SK-N-SH (cell line): ENCODE measurements at regions not wholly inside any gene's neighbourhood (a gene's known extent, or its start where the extent isn't known, plus 50 kb on each side); places are given as distances from the start of the nearest gene placed in this dataset.

ENCODE experiments used
- CTCF ChIA-PET: fragments of 300-600, 350-600 bp; formaldehyde crosslinking; extraction: SDS; loops from one replicate; lab custom pipeline; 2021; lab: Yijun Ruan, JAX
- POLR2A ChIA-PET: fragments of 350-600 bp; sonication (Branson Sonifier 250); formaldehyde crosslinking; extraction: SDS; loops from one replicate; lab custom pipeline; 2020; ENCODE audit warnings: antibody characterized with exemption, inconsistent platforms; lab: Yijun Ruan, JAX
- DNase-seq: peaks from one replicate; pipeline ENCODE4 v3.0.0; 2012
- H2AFZ ChIP-seq: fragments of 200-600 bp; sonication (generic); 2 replicates; pipeline ENCODE4 v1.8.1; 2016; ENCODE audit warnings: antibody characterized with exemption, mild to moderate bottlenecking, low read depth
- H3F3A ChIP-seq: fragments of 200-600 bp; sonication (generic); replicated peaks from 2 replicates; pipeline ENCODE3; 2016; ENCODE audit warnings: antibody characterized with exemption, mild to moderate bottlenecking; ENCODE audit not compliant: insufficient read depth
- H3K27ac ChIP-seq, 2 experiments: fragments of 200-500 bp in 1 of 2; fragments of 200-600 bp in 1 of 2; sonication (Bioruptor generic) in 1 of 2; sonication (generic), shearing (Covaris generic) in 1 of 2; 2 replicates each; pipeline versions ENCODE4 v1.5.1 to v1.6.1; 2014 to 2016; ENCODE audit warnings: low read depth in 2 of 2, inconsistent platforms in 1 of 2, low read length in 1 of 2, mild to moderate bottlenecking in 1 of 2, mixed read lengths in 1 of 2
- H3K27me3 ChIP-seq: fragments of 200-600 bp; sonication (generic), shearing (Covaris generic); 2 replicates; pipeline ENCODE4 v1.6.1; 2016; ENCODE audit warnings: mixed run types; ENCODE audit not compliant: insufficient read depth
- H3K36me3 ChIP-seq, 2 experiments: fragments of 200-500 bp in 1 of 2; fragments of 200-600 bp in 1 of 2; sonication (Bioruptor generic) in 1 of 2; sonication (generic) in 1 of 2; replicated peaks in 1 of 2; 2 replicates each; pipeline versions ENCODE3 to v1.5.1; 2014 to 2016; ENCODE audit warnings: low read length in 1 of 2, mild to moderate bottlenecking in 1 of 2; ENCODE audit not compliant: insufficient read depth in 2 of 2, control insufficient read depth in 1 of 2
- H3K4me1 ChIP-seq, 2 experiments: fragments of 200-500 bp in 1 of 2; fragments of 200-600 bp in 1 of 2; sonication (Bioruptor generic) in 1 of 2; sonication (generic), shearing (Covaris generic) in 1 of 2; 2 replicates each; pipeline versions ENCODE4 v1.5.1 to v1.6.1; 2014 to 2016; ENCODE audit warnings: low read depth in 1 of 2, low read length in 1 of 2, mixed run types in 1 of 2; ENCODE audit not compliant: insufficient read depth in 2 of 2, control insufficient read depth in 1 of 2
- H3K4me2 ChIP-seq: fragments of 200-600 bp; sonication (generic), shearing (Covaris generic); 2 replicates; pipeline ENCODE4 v1.6.1; 2017; ENCODE audit warnings: mixed run types
- H3K4me3 ChIP-seq, 2 experiments: fragments of 200-500 bp in 1 of 2; fragments of 200-600 bp in 1 of 2; sonication (Bioruptor generic) in 1 of 2; sonication (generic), shearing (Covaris generic) in 1 of 2; 2 replicates each; pipeline versions ENCODE4 v1.5.1 to v1.8.1; 2014 to 2016; ENCODE audit warnings: low read depth in 2 of 2, inconsistent platforms in 1 of 2, low read length in 1 of 2, mild to moderate bottlenecking in 1 of 2, mixed read lengths in 1 of 2, moderate library complexity in 1 of 2
- H3K79me2 ChIP-seq: fragments of 200-600 bp; sonication (generic); 2 replicates; pipeline ENCODE4 v1.8.1; 2017; ENCODE audit warnings: mild to moderate bottlenecking; ENCODE audit not compliant: insufficient read depth
- H3K9ac ChIP-seq: fragments of 200-600 bp; sonication (generic); 2 replicates; pipeline ENCODE4 v1.6.1; 2017; ENCODE audit warnings: mixed run types
- H3K9me2 ChIP-seq: fragments of 200-600 bp; sonication (generic); 2 replicates; pipeline ENCODE4 v1.6.1; 2017; ENCODE audit warnings: mixed run types
- H3K9me3 ChIP-seq: fragments of 200-600 bp; sonication (generic); 2 replicates; pipeline ENCODE4 v1.6.1; 2017; ENCODE audit warnings: mixed run types, mild to moderate bottlenecking, moderate library complexity
- H4K20me1 ChIP-seq: fragments of 200-600 bp; sonication (generic); 2 replicates; pipeline ENCODE4 v1.6.1; 2017; ENCODE audit warnings: mild to moderate bottlenecking, mixed run types; ENCODE audit not compliant: insufficient read depth
- EZH2phosphoT487 ChIP-seq: fragments of 200-600 bp; sonication (generic); IDR thresholded peaks from 2 replicates; pipeline ENCODE4 v1.6.1; 2017; ENCODE audit warnings: low read depth, mixed run types, mild to moderate bottlenecking, antibody characterized with exemption, moderate library complexity, borderline replicate concordance
- FOSL2 ChIP-seq: IDR thresholded peaks from 2 replicates; pipeline ENCODE4 v1.4.0; 2012; ENCODE audit warnings: low read depth, mild to moderate bottlenecking, moderate library complexity, borderline replicate concordance
- FOXM1 ChIP-seq: IDR thresholded peaks from 2 replicates; pipeline ENCODE4 v1.4.0; 2012; ENCODE audit warnings: low read depth, mild to moderate bottlenecking
- NRF1 ChIP-seq: IDR thresholded peaks from 2 replicates; pipeline ENCODE4 v1.6.1; 2012; ENCODE audit warnings: low read depth, mild to moderate bottlenecking, low read length
- PBX3 ChIP-seq: IDR thresholded peaks from 2 replicates; pipeline ENCODE4; 2012
- POLR2AphosphoS5 ChIP-seq: IDR thresholded peaks from 2 replicates; pipeline ENCODE4 v1.6.1; 2012; ENCODE audit warnings: low read depth, low read length
- RAD21 ChIP-seq: IDR thresholded peaks from 2 replicates; pipeline ENCODE4 v1.6.1; 2012; ENCODE audit warnings: mild to moderate bottlenecking, low read length
- RFX5 ChIP-seq: IDR thresholded peaks from 2 replicates; pipeline ENCODE4 v1.6.1; 2012; ENCODE audit warnings: mild to moderate bottlenecking, improper control_type of control experiment, low read length
- RXRA ChIP-seq: IDR thresholded peaks from 2 replicates; pipeline ENCODE4 v1.4.0; 2012; ENCODE audit warnings: low read depth, mild to moderate bottlenecking, borderline replicate concordance
- SMC3 ChIP-seq: IDR thresholded peaks from 2 replicates; pipeline ENCODE4 v1.6.1; 2012; ENCODE audit warnings: low read depth, low read length, improper control_type of control experiment
- TAF1 ChIP-seq: IDR thresholded peaks from 2 replicates; pipeline ENCODE4 v1.6.1; 2012; ENCODE audit warnings: low read depth, mild to moderate bottlenecking, low read length, moderate library complexity, borderline replicate concordance
- TCF12 ChIP-seq: IDR thresholded peaks from 2 replicates; pipeline ENCODE4 v1.4.0; 2012
- YY1 ChIP-seq: IDR thresholded peaks from 2 replicates; pipeline ENCODE4 v1.4.0; 2012; ENCODE audit warnings: low read depth, mild to moderate bottlenecking
- WGBS: methylation state at CpG from one replicate; pipeline ENCODE4 v1.1.6; 2017; ENCODE audit warnings: low lambda C conversion rate; 5-methylcytosine and 5-hydroxymethylcytosine counted together
- TF ChIP-seq, protein P1 (sequence below): IDR thresholded peaks from 2 replicates; pipeline ENCODE4 v1.4.0; 2012; ENCODE audit warnings: low read depth

DNA sequence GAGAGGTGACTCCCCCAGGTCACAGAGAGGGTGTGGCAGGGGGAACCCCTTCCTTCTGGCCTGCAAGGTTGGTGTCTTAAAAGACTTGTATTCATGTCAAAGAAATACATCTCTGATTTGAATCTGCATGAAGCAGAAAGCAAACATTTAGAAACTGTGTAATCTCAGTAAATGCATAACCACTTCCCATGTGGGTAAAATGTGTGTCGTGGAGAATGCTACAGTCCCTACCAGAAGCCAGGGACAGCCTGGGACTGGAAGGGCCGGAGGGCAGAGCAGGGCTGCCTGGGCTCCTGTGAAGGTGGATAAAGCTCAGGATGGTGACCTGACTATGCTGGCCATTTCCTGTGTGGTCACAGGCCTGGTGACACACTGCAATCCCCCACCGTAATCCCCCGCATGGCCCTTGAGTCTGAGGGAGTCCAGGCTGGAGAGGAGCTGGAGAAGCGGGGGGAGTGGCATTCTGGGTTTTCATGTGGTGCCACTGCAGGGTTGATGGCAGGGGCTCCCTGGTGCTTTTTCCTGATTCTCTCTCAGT is 102.2 kb downstream of the LRRC30 start:
- CTCF ChIA-PET: no interaction called here
- Histone ChIP-seq H3K4me2 (no peak overlapping the region), H2AFZ (no peak overlapping the region), H3K27me3 (no peaks in the 10 kb centered on the region), H3K4me1 (no peaks in the 10 kb centered on the region; a peak in 1 of 4 replicates), H3K9me3 (no peaks in the 10 kb centered on the region), H3K36me3 (no peaks in the 10 kb centered on the region), H4K20me1 (no peaks in the 10 kb centered on the region), H3K27ac (no peak overlapping the region), H3F3A (no peaks in the 10 kb centered on the region), H3K4me3 (no peak overlapping the region), H3K79me2 (no peaks in the 10 kb centered on the region), H3K9ac (no peak overlapping the region), H3K9me2 (no peaks in the 10 kb centered on the region)
- no peak for DNase-seq
- WGBS: 36% methylated on average over 2 of the region's 5 CpGs
- TF ChIP-seq TAF1: no peak
- no peak for TF ChIP-seq TCF12
- TF ChIP-seq RXRA: no peak
- no peak for TF ChIP-seq PBX3
- TF ChIP-seq, protein P1, sequence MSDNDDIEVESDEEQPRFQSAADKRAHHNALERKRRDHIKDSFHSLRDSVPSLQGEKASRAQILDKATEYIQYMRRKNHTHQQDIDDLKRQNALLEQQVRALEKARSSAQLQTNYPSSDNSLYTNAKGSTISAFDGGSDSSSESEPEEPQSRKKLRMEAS: no peak
- TF ChIP-seq RFX5: no peak
- TF ChIP-seq NRF1: no peak
- no peak for TF ChIP-seq EZH2phosphoT487
- no peak for TF ChIP-seq FOSL2
- no peak for TF ChIP-seq YY1
- TF ChIP-seq RAD21: no peak
- no peak for TF ChIP-seq SMC3
- no peak for TF ChIP-seq FOXM1
- POLR2A ChIA-PET: no interaction called here

GRCh38 chr18:7334973-7335568 is 104.2 kb downstream of the LRRC30 start:
- no peaks in the 10 kb centered on the region for H3K9me2 ChIP-seq
- no peak overlapping the region for H2AFZ ChIP-seq
- CTCF ChIA-PET: interaction anchor here (1.0 to 1.4 kb wide), 3 partner anchors 30 to 232 kb away, joined by 3 to 5 read pairs (median 3); partner anchors contain the start of gene PTPRM
- WGBS: 29% methylated on average over 3 of the region's 3 CpGs
- H3K79me2 ChIP-seq: no peaks in the 10 kb centered on the region
- no peaks in the 10 kb centered on the region for H4K20me1 ChIP-seq
- H3K4me2 ChIP-seq: no peak overlapping the region
- no peaks in the 10 kb centered on the region for H3K4me1 ChIP-seq
- POLR2A ChIA-PET: no interaction called here
- no peak for DNase-seq
- no peaks in the 10 kb centered on the region for H3K36me3 ChIP-seq
- no peaks in the 10 kb centered on the region for H3F3A ChIP-seq
- no peaks in the 10 kb centered on the region for H3K27me3 ChIP-seq
- H3K9me3 ChIP-seq: no peaks in the 10 kb centered on the region
- TF ChIP-seq NRF1: no peak
- TF ChIP-seq POLR2AphosphoS5: no peak
- H3K9ac ChIP-seq: no peak overlapping the region
- no peak overlapping the region for H3K4me3 ChIP-seq
- H3K27ac ChIP-seq: no peak overlapping the region
